BE2C (cell line): ENCODE measurements at regions not wholly inside any gene's neighbourhood (a gene's known extent, or its start where the extent isn't known, plus 50 kb on each side); places are given as distances from the start of the nearest gene placed in this dataset.
"Not testable (repeated sequence)": the region's sequence is repeated elsewhere in the genome, so short reads cannot be mapped to it uniquely, and the experiment has no call there.

Source experiments
- DNase-seq: peaks from one replicate; pipeline ENCODE4 v3.0.0-alpha.2; 2020
- H3K27me3 ChIP-seq: fragments of 250-450 bp; sonication (Bioruptor Pico); 2 replicates; pipeline ENCODE4 v1.5.1; 2020; ENCODE audit warnings: mild to moderate bottlenecking
- H3K36me3 ChIP-seq: fragments of 250-450 bp; sonication (Bioruptor Pico); 2 replicates; pipeline ENCODE4 v1.5.1; 2020; ENCODE audit warnings: mild to moderate bottlenecking
- H3K4me1 ChIP-seq: fragments of 250-450 bp; sonication (Bioruptor Pico); 2 replicates; pipeline ENCODE4 v1.5.1; 2020
- H3K4me3 ChIP-seq: 2 replicates; pipeline ENCODE4 v1.5.1; 2011; ENCODE audit warnings: low read depth, low read length
- H3K9me3 ChIP-seq: fragments of 250-450 bp; sonication (Bioruptor Pico); 2 replicates; pipeline ENCODE4 v1.5.1; 2020

DNA sequence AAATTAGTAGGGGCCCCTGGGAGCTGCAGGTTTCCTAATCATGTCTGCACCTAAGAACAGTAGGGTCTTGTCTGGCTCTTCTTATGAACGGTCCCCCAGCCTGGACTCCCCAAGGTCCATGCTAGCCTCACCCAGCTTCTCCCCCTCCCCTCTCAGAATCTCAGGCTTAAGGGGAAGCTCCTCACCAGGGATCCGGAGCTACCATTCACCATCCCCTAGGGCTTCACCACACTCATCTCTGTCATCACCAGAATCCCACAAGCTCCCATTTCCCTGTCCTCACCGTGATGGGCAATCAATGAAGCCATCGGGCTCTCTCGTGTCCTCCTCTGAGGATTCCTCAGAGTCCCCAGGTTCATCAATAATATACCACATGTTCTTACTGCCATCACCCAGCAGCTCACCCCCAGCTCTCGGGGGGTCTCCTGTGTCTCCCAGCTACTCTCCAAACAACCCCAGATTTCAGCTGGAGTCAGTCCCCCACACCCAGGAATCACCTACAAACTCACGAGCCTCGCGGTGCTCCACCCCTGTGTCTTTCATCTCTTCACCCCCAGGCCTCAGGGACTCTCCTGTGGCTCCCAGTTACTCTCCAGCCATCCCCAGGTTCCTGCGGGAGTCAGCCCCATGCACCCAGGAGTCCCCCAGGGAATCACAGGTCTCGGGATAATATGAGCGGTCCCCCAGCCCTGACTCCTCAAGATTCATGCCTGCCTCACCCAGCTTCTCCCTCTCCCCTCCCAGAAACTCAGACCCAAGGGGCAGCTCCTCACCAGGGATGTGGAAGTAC lies 335.6 kb downstream of the CWH43 start:
- not testable (repeated sequence) for DNase-seq, H3K27me3 ChIP-seq, H3K4me3 ChIP-seq, H3K4me1 ChIP-seq, H3K9me3 ChIP-seq, H3K36me3 ChIP-seq

GRCh38 chr4:49322610-49323572 lies 336.8 kb downstream of the CWH43 start:
- not testable (repeated sequence) for DNase-seq, H3K27me3 ChIP-seq, H3K9me3 ChIP-seq, H3K4me1 ChIP-seq, H3K4me3 ChIP-seq, H3K36me3 ChIP-seq

- H3K27me3 ChIP-seq, H3K36me3 ChIP-seq, H3K4me3 ChIP-seq: not testable (repeated sequence)
Observed at GRCh38 chr4:49323573-49323940, 337.5 kb downstream of the CWH43 start.

More at GRCh38 chr4:49323573-49323940, 337.5 kb downstream of the CWH43 start:
- not testable (repeated sequence) for H3K4me1 ChIP-seq, H3K9me3 ChIP-seq, DNase-seq
